Esophagus muscularis mucosa (tissue), 4 donors: ENCODE measurements at regions not wholly inside any gene's neighbourhood (a gene's known extent, or its start where the extent isn't known, plus 50 kb on each side); places are given as distances from the start of the nearest gene placed in this dataset.

Experiments used
- CTCF ChIP-seq, 3 experiments: fragments of 200-600 bp in 2 of 3; fragments of 450-650 bp in 1 of 3; sonication (generic) in 2 of 3; IDR thresholded peaks; one replicate each; pipeline ENCODE4 v1.5.1; 2017 to 2019; ENCODE audit warnings: antibody characterized with exemption in 3 of 3, mild to moderate bottlenecking in 2 of 3, moderate library complexity in 1 of 3
- EP300 ChIP-seq: sonication (generic); formaldehyde crosslinking; IDR thresholded peaks from one replicate; pipeline ENCODE4 v1.6.1; 2017; ENCODE audit warnings: antibody characterized with exemption
- POLR2A ChIP-seq: fragments of 450-650 bp; IDR thresholded peaks from one replicate; pipeline ENCODE4 v1.6.1; 2017; ENCODE audit warnings: antibody characterized with exemption, moderate library complexity, mild to moderate bottlenecking, low read depth
- POLR2AphosphoS5 ChIP-seq, 2 donors: sonication (generic); formaldehyde crosslinking; IDR thresholded peaks; one replicate each; pipeline ENCODE4 v1.6.1; 2017; ENCODE audit warnings: antibody characterized with exemption in 2 of 2

GRCh38 chr2:224111576-224111975, 72.5 kb upstream of the SERPINE2 start:
- TF ChIP-seq CTCF (IDR thresholded peaks at IDR 0.05), result no peak
- TF ChIP-seq POLR2A, result no peak
- no peak for TF ChIP-seq POLR2AphosphoS5 (IDR thresholded peaks at IDR 0.05)
- no peak for TF ChIP-seq EP300
